GM23338 (cell line): ENCODE measurements at regions not wholly inside any gene's neighbourhood (a gene's known extent, or its start where the extent isn't known, plus 50 kb on each side); places are given as distances from the start of the nearest gene placed in this dataset.
"Not testable (repeated sequence)": the region's sequence is repeated elsewhere in the genome, so short reads cannot be mapped to it uniquely, and the experiment has no call there.

Source experiments
- ATAC-seq: fragments of 200-7000 bp; cut with Tn5 transposase; 3 replicates; pipeline ENCODE4 v1.9.1; 2020
- DNase-seq: peaks from one replicate; pipeline ENCODE4 v3.0.0-alpha.2; 2015; ENCODE audit warnings: low spot score
- H2AFZ ChIP-seq: fragments of 200-600 bp; sonication (generic); 2 replicates; pipeline ENCODE4 v1.8.0; 2016; ENCODE audit warnings: antibody characterized with exemption, mild to moderate bottlenecking, moderate library complexity
- H3F3A ChIP-seq: fragments of 200-600 bp; sonication (generic); replicated peaks from 2 replicates; pipeline ENCODE4 v1.8.0; 2017; ENCODE audit warnings: antibody characterized with exemption, mixed run types, low read depth
- H3K27ac ChIP-seq: fragments of 200-600 bp; sonication (generic); 2 replicates; pipeline ENCODE4 v1.6.1; 2016; ENCODE audit warnings: low read depth
- H3K27me3 ChIP-seq: fragments of 200-600 bp; sonication (generic); 2 replicates; pipeline ENCODE4 v1.8.0; 2016; ENCODE audit warnings: mild to moderate bottlenecking, mixed run types, moderate library complexity; ENCODE audit not compliant: insufficient read depth
- H3K36me3 ChIP-seq: fragments of 200-600 bp; sonication (generic); 2 replicates; pipeline ENCODE4 v1.8.0; 2016; ENCODE audit warnings: mild to moderate bottlenecking; ENCODE audit not compliant: insufficient read depth
- H3K4me1 ChIP-seq: fragments of 200-600 bp; sonication (generic); 2 replicates; pipeline ENCODE4 v1.8.0; 2016; ENCODE audit warnings: mild to moderate bottlenecking, moderate library complexity; ENCODE audit not compliant: insufficient read depth
- H3K4me2 ChIP-seq: fragments of 200-600 bp; sonication (generic); 2 replicates; pipeline ENCODE4 v1.7.1; 2017; ENCODE audit warnings: mixed run types
- H3K4me3 ChIP-seq: fragments of 200-600 bp; sonication (generic); 2 replicates; pipeline ENCODE4 v1.6.1; 2016; ENCODE audit warnings: mixed run types
- H3K79me2 ChIP-seq: fragments of 200-600 bp; sonication (generic); replicated peaks from 2 replicates; pipeline ENCODE4 v1.8.0; 2017; ENCODE audit warnings: mild to moderate bottlenecking; ENCODE audit not compliant: insufficient read depth
- H3K9me2 ChIP-seq: fragments of 200-600 bp; sonication (generic); 2 replicates; pipeline ENCODE4 v1.8.0; 2017; ENCODE audit not compliant: insufficient read depth
- H4K20me1 ChIP-seq: fragments of 200-600 bp; sonication (generic); replicated peaks from 2 replicates; pipeline ENCODE4 v1.8.0; 2017; ENCODE audit warnings: mild to moderate bottlenecking; ENCODE audit not compliant: insufficient read depth
- H3K27ac Mint-ChIP-seq: 2 replicates; pipeline ENCODE4 v1.8.0; 2020; ENCODE audit warnings: inconsistent platforms, mild to moderate bottlenecking, moderate library complexity, mixed read lengths
- H3K27me3 Mint-ChIP-seq: 3 replicates; pipeline ENCODE4 v1.8.0; 2022; ENCODE audit warnings: low read depth, mild to moderate bottlenecking, moderate library complexity, mixed read lengths, inconsistent platforms; ENCODE audit not compliant: insufficient read depth, poor library complexity
- H3K36me3 Mint-ChIP-seq: 3 replicates; pipeline ENCODE4 v1.8.0; 2021; ENCODE audit warnings: low read depth, mild to moderate bottlenecking, inconsistent platforms, moderate library complexity, mixed read lengths
- H3K4me1 Mint-ChIP-seq: 3 replicates; pipeline ENCODE4 v1.8.0; 2020; ENCODE audit warnings: mild to moderate bottlenecking, inconsistent platforms, mixed read lengths
- H3K4me3 Mint-ChIP-seq: 3 replicates; pipeline ENCODE4 v1.8.0; 2021; ENCODE audit warnings: moderate library complexity, mild to moderate bottlenecking, inconsistent platforms, mixed read lengths
- H3K9me3 Mint-ChIP-seq: 3 replicates; pipeline ENCODE4 v1.8.0; 2020; ENCODE audit warnings: moderate library complexity, mild to moderate bottlenecking, inconsistent platforms, mixed read lengths
- CREB1 ChIP-seq: fragments of 250-450 bp; sonication (Bioruptor Pico); IDR thresholded peaks from 2 replicates; pipeline ENCODE4 v1.5.0; 2020; ENCODE audit warnings: low read depth, mild to moderate bottlenecking, moderate library complexity
- EZH2 ChIP-seq: fragments of 200-600 bp; sonication (generic); IDR thresholded peaks from one replicate; pipeline ENCODE4 v1.8.0; 2017; ENCODE audit warnings: antibody characterized with exemption, mild to moderate bottlenecking, low read depth; ENCODE audit not compliant: unreplicated experiment
- EZH2phosphoT487 ChIP-seq: fragments of 200-600 bp; sonication (generic); IDR thresholded peaks from one replicate; pipeline ENCODE4 v1.8.1; 2018; ENCODE audit warnings: antibody characterized with exemption; ENCODE audit not compliant: unreplicated experiment
- JUNB ChIP-seq: IDR thresholded peaks from one replicate; pipeline ENCODE4 v1.6.1; 2016; ENCODE audit warnings: antibody characterized with exemption; ENCODE audit not compliant: unreplicated experiment
- NANOG ChIP-seq: IDR thresholded peaks from 2 replicates; pipeline ENCODE4 v1.6.1; 2016; ENCODE audit warnings: antibody characterized with exemption, borderline replicate concordance
- STAT1 ChIP-seq: IDR thresholded peaks from one replicate; pipeline ENCODE4 v1.6.1; 2016; ENCODE audit warnings: antibody characterized with exemption; ENCODE audit not compliant: unreplicated experiment
- ZNF114 ChIP-seq: fragments of 250-450 bp; sonication (Bioruptor Pico); IDR thresholded peaks from 2 replicates; pipeline ENCODE4 v1.5.0; 2020; ENCODE audit warnings: mild to moderate bottlenecking, moderate library complexity
- ZNF331 ChIP-seq: fragments of 250-450 bp; sonication (Bioruptor Pico); IDR thresholded peaks from 2 replicates; pipeline ENCODE4 v1.5.0; 2020; ENCODE audit warnings: low read depth, mild to moderate bottlenecking, moderate library complexity
- TF ChIP-seq, protein P1 (sequence below), 2 experiments: fragments of 200-600 bp in 1 of 2; sonication (generic) in 1 of 2; conservative IDR thresholded peaks; 2 replicates each; pipeline versions ENCODE4 v1.5.1 to v1.6.1; 2016 to 2017; ENCODE audit warnings: antibody characterized with exemption in 2 of 2, low read depth in 2 of 2, mild to moderate bottlenecking in 2 of 2, moderate library complexity in 1 of 2
- TF ChIP-seq, protein P2 (sequence below): fragments of 250-450 bp; sonication (Bioruptor Pico); IDR thresholded peaks from 2 replicates; pipeline ENCODE4 v1.5.0; 2020; ENCODE audit warnings: mild to moderate bottlenecking, moderate library complexity

DNA sequence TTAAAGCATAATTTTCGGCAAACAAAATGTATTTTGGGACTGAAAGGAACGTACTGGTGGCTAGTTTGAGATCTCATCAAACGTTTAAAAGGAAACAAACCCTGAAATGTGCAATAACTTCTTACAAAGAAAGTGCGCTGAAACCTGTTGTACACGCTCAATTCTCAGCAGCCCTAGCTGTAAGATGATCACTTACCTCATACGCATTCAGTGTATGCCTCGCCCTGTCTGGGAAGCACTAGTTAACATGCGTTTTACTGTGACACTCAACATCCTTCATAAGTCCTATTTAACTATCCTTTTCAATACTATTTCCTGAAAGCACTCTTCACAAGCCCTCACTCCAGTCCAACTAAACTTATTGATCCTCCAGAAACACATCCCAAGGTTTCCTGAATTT is 485.0 kb upstream of the EDIL3 start:
- no peaks in the 10 kb centered on the region for H4K20me1 ChIP-seq
- no peak for TF ChIP-seq EZH2
- peaks cover 4% of the 10 kb centered on the region for H3K4me1 Mint-ChIP-seq

DNA sequence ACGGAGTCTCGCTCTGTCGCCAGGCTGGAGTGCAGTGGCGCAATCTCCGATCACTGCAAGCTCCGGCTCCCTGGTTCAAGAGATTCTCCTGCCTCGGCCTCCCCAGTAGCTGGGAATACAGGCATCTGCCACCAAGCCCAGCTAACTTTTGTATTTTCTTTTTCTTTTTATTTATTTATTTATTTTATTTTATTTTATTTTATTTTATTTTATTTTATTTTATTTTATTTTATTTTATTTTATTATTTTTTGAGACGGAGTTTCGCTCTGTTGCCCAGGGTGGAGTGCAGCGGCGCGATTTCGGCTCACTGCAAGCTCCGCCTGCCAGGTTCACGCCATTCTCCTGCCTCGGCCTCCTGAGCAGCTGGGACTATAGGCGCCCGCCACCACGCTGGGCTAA is 479.3 kb upstream of the EDIL3 start:
- ATAC-seq, DNase-seq, H3K4me3 ChIP-seq, H3K79me2 ChIP-seq, H3K9me2 ChIP-seq, H4K20me1 ChIP-seq, H3K27ac Mint-ChIP-seq, H3K27ac ChIP-seq, H3K36me3 ChIP-seq, H3K4me2 ChIP-seq, H3F3A ChIP-seq, H3K27me3 Mint-ChIP-seq, H3K27me3 ChIP-seq, H3K4me3 Mint-ChIP-seq: not testable (repeated sequence)
- Mint-ChIP-seq H3K9me3 (peaks cover 23% of the 10 kb centered on the region; the same call in 2 of the 3 replicates), H3K36me3 (peaks cover 32% of the 10 kb centered on the region; the same call in 2 of the 3 replicates), H3K4me1 (peaks cover 15% of the 10 kb centered on the region)
- H3K4me1 ChIP-seq: peaks cover 18% of the 10 kb centered on the region
- H2AFZ ChIP-seq: peak overlapping the region; percentile 20; the same call in 1 of the 2 replicates

More for the DNA sequence above, 485.0 kb upstream of the EDIL3 start:
- DNase-seq (no peak), ATAC-seq (no peak)
- no peaks in the 10 kb centered on the region for H3K27me3 Mint-ChIP-seq
- no peak overlapping the region for H3K4me3 ChIP-seq
- no peaks in the 10 kb centered on the region for H3K9me2 ChIP-seq
- H3K36me3 Mint-ChIP-seq: peaks cover under 1% of the 10 kb centered on the region; the same call in 1 of the 3 replicates
- H3K4me2 ChIP-seq: no peak overlapping the region
- peaks cover under 1% of the 10 kb centered on the region; the same call in 1 of the 3 replicates for H3K9me3 Mint-ChIP-seq
- H3K79me2 ChIP-seq: no peaks in the 10 kb centered on the region
- no peak overlapping the region for H2AFZ ChIP-seq
- no peaks in the 10 kb centered on the region for H3K36me3 ChIP-seq
- no peak overlapping the region for H3K4me3 Mint-ChIP-seq
- peaks cover 8% of the 10 kb centered on the region; the same call in 1 of the 2 replicates for H3K4me1 ChIP-seq
- H3F3A ChIP-seq: no peaks in the 10 kb centered on the region
- H3K27me3 ChIP-seq: no peaks in the 10 kb centered on the region
- H3K27ac ChIP-seq: no peak overlapping the region
- no peak overlapping the region for H3K27ac Mint-ChIP-seq

DNA sequence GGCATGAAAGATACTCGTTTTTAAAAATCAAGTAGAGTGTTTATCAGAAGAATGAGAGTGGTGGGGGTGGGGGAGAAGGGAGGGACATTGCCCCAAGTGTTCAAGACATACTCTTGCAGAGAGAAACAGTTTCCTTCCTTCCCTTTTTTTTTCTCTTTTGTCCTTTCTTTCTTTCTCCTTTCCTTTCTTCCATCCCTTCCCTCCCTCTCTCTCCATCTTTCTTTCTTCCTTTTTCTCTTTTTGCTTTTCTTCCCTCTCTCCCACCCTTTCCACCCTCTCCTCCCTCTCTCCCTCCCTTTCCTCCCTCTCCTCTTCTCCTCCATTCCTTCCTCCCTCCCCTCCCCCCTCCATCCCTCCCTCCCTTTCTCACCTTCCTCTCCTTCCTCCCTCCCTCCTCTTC is 478.3 kb upstream of the EDIL3 start:
- H3K36me3 ChIP-seq: no peaks in the 10 kb centered on the region
- H4K20me1 ChIP-seq: no peaks in the 10 kb centered on the region
- Mint-ChIP-seq H3K9me3 (peaks cover 23% of the 10 kb centered on the region; the same call in 2 of the 3 replicates), H3K4me1 (peaks cover 15% of the 10 kb centered on the region), H3K27me3 (peaks cover 1% of the 10 kb centered on the region), H3K27ac (no peak overlapping the region), H3K4me3 (no peak overlapping the region), H3K36me3 (peaks cover 32% of the 10 kb centered on the region; the same call in 2 of the 3 replicates)
- peaks cover 3% of the 10 kb centered on the region for H3K9me2 ChIP-seq
- DNase-seq: no peak
- H3K79me2 ChIP-seq: no peaks in the 10 kb centered on the region
- H3F3A ChIP-seq: no peaks in the 10 kb centered on the region
- H3K27me3 ChIP-seq: no peaks in the 10 kb centered on the region
- no peak overlapping the region for H3K4me3 ChIP-seq
- 0 out of 2 replicates have a peak overlapping the region, but pooled peaks have one; percentile 76 for H3K27ac ChIP-seq
- H2AFZ ChIP-seq: no peak overlapping the region
- no peak for ATAC-seq
- no peak overlapping the region for H3K4me2 ChIP-seq
- peaks cover 18% of the 10 kb centered on the region for H3K4me1 ChIP-seq
- TF ChIP-seq EZH2phosphoT487 (no peak), STAT1 (no peak), ZNF114 (CRISPR knock-in tag) (no peak), JUNB (no peak), CREB1 (CRISPR knock-in tag) (no peak), NANOG (no peak), ZNF331 (CRISPR knock-in tag) (no peak), EZH2 (no peak)
- TF ChIP-seq, protein P1, sequence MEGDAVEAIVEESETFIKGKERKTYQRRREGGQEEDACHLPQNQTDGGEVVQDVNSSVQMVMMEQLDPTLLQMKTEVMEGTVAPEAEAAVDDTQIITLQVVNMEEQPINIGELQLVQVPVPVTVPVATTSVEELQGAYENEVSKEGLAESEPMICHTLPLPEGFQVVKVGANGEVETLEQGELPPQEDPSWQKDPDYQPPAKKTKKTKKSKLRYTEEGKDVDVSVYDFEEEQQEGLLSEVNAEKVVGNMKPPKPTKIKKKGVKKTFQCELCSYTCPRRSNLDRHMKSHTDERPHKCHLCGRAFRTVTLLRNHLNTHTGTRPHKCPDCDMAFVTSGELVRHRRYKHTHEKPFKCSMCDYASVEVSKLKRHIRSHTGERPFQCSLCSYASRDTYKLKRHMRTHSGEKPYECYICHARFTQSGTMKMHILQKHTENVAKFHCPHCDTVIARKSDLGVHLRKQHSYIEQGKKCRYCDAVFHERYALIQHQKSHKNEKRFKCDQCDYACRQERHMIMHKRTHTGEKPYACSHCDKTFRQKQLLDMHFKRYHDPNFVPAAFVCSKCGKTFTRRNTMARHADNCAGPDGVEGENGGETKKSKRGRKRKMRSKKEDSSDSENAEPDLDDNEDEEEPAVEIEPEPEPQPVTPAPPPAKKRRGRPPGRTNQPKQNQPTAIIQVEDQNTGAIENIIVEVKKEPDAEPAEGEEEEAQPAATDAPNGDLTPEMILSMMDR (conservative IDR thresholded peaks at IDR 0.05; ENCODE audit: low read depth in 2 of 2): no peak
- TF ChIP-seq, protein P2, sequence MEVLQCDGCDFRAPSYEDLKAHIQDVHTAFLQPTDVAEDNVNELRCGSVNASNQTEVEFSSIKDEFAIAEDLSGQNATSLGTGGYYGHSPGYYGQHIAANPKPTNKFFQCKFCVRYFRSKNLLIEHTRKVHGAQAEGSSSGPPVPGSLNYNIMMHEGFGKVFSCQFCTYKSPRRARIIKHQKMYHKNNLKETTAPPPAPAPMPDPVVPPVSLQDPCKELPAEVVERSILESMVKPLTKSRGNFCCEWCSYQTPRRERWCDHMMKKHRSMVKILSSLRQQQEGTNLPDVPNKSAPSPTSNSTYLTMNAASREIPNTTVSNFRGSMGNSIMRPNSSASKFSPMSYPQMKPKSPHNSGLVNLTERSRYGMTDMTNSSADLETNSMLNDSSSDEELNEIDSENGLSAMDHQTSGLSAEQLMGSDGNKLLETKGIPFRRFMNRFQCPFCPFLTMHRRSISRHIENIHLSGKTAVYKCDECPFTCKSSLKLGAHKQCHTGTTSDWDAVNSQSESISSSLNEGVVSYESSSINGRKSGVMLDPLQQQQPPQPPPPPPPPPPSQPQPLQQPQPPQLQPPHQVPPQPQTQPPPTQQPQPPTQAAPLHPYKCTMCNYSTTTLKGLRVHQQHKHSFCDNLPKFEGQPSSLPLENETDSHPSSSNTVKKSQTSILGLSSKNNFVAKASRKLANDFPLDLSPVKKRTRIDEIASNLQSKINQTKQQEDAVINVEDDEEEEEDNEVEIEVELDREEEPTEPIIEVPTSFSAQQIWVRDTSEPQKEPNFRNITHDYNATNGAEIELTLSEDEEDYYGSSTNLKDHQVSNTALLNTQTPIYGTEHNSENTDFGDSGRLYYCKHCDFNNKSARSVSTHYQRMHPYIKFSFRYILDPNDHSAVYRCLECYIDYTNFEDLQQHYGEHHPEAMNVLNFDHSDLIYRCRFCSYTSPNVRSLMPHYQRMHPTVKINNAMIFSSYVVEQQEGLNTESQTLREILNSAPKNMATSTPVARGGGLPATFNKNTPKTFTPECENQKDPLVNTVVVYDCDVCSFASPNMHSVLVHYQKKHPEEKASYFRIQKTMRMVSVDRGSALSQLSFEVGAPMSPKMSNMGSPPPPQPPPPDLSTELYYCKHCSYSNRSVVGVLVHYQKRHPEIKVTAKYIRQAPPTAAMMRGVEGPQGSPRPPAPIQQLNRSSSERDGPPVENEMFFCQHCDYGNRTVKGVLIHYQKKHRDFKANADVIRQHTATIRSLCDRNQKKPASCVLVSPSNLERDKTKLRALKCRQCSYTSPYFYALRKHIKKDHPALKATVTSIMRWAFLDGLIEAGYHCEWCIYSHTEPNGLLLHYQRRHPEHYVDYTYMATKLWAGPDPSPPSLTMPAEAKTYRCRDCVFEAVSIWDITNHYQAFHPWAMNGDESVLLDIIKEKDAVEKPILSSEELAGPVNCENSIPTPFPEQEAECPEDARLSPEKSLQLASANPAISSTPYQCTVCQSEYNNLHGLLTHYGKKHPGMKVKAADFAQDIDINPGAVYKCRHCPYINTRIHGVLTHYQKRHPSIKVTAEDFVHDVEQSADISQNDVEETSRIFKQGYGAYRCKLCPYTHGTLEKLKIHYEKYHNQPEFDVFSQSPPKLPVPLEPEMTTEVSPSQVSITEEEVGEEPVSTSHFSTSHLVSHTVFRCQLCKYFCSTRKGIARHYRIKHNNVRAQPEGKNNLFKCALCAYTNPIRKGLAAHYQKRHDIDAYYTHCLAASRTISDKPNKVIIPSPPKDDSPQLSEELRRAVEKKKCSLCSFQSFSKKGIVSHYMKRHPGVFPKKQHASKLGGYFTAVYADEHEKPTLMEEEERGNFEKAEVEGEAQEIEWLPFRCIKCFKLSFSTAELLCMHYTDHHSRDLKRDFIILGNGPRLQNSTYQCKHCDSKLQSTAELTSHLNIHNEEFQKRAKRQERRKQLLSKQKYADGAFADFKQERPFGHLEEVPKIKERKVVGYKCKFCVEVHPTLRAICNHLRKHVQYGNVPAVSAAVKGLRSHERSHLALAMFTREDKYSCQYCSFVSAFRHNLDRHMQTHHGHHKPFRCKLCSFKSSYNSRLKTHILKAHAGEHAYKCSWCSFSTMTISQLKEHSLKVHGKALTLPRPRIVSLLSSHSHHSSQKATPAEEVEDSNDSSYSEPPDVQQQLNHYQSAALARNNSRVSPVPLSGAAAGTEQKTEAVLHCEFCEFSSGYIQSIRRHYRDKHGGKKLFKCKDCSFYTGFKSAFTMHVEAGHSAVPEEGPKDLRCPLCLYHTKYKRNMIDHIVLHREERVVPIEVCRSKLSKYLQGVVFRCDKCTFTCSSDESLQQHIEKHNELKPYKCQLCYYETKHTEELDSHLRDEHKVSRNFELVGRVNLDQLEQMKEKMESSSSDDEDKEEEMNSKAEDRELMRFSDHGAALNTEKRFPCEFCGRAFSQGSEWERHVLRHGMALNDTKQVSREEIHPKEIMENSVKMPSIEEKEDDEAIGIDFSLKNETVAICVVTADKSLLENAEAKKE: no peak
